Stimulated activated CD4-positive, alpha-beta T cell treated with anti-CD3 and anti-CD28 coated beads, Interleukin-4, amount 100 ng/mL, for 24 hours (primary cell): ENCODE measurements at regions not wholly inside any gene's neighbourhood (a gene's known extent, or its start where the extent isn't known, plus 50 kb on each side); places are given as distances from the start of the nearest gene placed in this dataset.

Source experiments
- DNase-seq: peaks from one replicate; pipeline ENCODE4 v3.0.0-alpha.2; 2020

DNA sequence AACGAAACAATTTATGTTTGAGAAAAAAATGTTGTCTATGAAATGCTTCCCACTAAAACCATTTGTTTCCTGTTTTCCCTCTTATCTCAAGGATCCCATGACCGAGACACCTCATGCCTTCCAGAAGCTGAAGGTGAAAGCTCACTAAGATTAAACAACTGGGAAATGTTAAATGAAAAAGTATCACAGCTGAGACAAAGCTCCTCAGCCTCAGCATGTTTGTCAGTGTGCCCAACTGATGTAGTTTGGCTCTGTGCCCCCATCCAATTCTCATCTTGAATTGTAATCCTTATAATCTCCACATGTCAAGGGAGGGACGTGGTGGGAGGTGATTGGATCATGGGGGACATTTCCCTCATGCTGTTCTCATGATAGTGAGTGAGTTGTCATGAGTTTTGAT, 327.3 kb downstream of the HTR7 start:
- DNase-seq, result no peak

DNA sequence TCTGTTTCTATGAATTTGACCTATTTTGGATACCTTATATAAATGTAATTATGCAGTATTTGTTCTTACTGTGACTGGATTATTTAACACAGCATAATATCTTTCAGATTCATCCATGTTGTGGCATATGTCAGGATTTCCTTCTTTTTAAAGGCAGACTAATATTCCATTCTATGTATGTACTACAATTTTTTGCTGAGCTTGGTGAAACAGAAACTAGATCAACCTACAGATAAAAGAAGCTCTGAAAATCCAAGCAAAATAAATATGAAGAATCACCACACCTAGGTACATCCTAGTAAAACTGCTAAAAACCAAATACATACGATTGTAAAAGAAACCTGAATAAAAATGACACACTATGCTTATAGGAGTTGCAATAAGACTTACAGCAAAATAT, 300.5 kb downstream of the HTR7 start:
- no peak for DNase-seq

- no peak for DNase-seq
Observed at GRCh38 chr10:90560331-90560730, 297.5 kb downstream of the HTR7 start.

GRCh38 chr10:90561666-90562065, 296.2 kb downstream of the HTR7 start:
- no peak for DNase-seq

GRCh38 chr10:90571481-90572258, 286.2 kb downstream of the HTR7 start:
- no peak for DNase-seq

GRCh38 chr10:90575125-90575524, 282.7 kb downstream of the HTR7 start:
- DNase-seq, result no peak

DNA sequence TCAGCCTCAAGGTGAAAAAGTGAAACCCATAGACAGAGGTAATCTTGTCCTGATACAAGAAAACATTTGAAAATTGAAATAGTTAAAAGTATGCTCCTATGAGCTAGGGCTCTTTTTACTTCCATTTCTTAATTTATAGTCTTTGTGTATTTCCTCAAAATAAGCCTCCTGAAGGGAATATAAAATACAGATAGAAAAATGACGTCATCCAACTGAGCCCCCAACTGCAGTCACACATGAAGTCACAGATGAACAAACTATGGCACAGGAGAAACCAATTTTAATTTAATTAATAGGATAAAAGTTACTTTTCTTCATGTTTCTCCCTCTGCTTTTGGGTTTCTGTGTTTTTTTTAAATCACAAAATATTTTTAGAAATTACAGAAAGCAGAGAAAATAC, 280.3 kb downstream of the HTR7 start:
- DNase-seq, result no peak

GRCh38 chr10:90579602-90580242, 278.1 kb downstream of the HTR7 start:
- DNase-seq, result no peak

DNA sequence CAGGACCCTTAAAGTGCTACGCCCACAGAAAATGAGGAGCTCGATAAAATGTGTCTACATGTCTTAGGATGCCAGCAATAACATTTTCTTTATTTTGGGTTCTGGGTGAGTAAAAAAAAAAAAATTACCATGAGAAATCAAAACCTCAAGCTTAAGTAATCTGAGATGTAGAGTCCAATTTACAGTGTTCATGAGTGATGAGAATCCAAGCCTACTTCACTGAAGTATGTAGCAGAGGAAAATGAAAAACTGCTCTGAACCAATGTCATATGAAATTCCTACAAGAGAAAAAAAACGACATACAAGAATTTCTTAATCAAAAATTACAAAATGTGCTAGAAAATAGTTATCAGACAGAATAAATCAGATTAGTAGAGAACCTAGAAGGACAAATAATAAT, 274.4 kb downstream of the HTR7 start:
- no peak for DNase-seq

- DNase-seq, result no peak
Observed at GRCh38 chr10:90587081-90587491, 270.8 kb downstream of the HTR7 start.

DNA sequence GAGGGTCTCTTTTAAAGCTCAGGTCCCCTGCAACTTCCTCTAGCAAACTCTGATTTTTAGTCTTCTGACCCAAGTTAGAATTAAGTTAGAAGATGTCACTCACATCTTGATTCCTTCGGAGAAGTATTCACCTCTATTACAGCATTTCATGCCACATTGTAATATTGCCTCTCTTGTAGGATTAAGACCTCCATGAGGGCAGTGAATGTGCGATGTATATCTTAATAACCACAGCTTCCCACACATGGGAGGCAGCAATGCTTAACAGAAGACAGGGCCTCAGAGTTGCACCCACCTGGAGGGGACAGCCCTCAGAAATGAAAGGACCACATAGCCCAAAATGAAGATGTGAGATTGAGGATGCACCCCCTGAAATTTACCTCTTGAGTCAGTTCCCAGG, 270.3 kb downstream of the HTR7 start:
- DNase-seq, result no peak

DNA sequence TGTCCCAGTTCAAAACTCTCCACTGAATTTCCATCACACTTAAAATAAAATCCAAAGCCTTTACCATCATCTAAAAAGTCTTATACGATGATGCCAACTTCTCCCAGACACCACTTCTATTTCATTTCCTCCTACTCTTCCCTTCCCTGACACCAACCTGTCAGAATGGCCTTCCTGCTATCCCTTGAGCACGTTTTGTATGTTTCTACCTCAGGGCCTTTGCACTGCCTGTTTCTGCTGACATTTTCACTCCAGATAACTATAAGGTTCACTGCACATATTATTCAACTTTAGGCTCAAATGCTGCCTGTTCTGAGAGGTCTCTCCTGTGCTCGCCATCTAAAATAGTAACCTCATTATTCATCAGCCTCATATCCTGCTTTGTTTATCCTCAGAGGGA, 269.6 kb downstream of the HTR7 start:
- no peak for DNase-seq

GRCh38 chr10:90589825-90590224, 268.0 kb downstream of the HTR7 start:
- DNase-seq, result no peak

- DNase-seq, result no peak
Observed at GRCh38 chr10:90591629-90592028, 266.2 kb downstream of the HTR7 start.

DNA sequence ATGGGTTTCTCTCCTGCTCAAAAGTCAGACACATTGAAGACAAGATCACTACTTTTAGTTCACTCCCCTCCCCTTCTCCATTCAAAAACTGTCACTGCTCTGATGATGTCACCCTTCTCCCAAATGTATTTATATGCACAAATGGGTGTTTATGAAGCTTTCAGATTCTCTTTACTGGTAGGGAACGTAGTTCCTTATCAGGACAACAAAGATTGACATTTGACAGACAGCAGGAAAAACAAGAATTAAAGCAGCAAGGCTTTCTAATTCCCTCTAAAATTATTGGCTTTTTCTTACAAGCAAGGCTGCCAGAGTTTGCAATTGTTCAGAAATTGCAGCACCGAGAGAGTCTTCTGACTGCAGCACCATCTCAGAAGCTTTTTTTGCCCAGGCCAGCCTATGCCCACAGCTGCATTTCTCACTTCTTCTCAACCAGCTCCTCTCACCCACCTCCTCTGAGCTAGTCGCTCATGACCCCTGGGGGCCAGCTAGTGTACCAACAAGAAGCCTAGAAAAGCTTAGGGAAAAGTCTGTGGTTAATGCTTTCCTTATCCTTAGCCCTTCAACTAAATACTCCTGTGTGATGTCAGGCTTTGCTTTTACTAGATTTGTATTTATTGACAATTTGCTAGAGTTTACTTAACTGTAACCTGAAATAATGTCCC, 265.1 kb downstream of the HTR7 start:
- peak; percentile 4 for DNase-seq

DNA sequence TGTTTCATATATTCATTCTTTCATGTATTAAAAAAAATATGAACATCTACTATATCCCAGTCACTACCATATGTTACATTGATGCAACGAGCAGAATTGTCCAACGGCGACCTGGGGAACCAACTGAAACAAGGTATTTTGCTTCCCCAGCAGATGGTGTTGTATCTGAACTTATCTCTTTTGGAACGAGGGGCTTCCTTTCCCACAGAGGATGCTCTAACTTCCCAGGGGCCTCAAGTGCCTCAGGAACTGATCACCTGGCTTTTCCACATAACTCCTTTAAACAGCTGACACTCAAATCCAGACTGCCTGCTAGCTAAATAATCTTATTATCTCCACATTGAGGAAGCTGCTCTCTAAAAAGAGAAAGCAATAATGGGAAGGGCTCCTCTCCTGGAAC, 259.3 kb downstream of the HTR7 start:
- DNase-seq, result no peak

DNA sequence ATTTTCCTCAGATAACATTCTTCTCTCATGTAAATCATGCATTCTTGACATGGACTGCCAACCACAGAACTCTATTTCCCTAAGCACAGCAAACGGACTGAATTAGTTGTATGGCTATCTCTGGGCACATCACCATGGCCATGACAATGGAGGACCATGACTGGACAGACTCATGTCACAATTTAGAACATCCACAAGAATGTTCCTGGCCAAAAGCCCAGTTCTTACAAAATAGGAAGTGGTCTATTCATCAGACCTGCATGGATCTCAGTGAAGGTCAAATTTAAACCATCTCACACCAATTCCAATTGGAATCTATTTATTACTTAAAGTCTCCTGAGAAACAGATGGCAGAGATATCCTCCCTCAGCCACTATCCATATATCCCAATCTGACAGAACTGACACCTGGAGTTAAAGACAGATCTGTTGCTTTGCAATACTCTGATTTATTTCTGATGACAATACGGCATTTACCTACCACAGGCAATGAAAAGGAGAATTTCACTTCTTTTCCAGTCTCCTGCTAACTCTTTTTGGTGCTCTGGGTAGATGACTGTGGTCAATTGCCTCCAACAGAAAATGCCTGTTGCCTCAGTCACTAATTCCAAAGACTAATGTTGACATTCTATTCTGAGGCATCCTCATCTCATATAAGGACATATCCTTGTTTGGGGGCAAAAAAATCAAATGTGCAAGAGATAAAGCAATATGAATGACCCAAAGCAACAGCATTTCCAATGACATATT, 254.8 kb downstream of the HTR7 start:
- no peak for DNase-seq

- no peak for DNase-seq
Observed at GRCh38 chr10:90604636-90605035, 253.2 kb downstream of the HTR7 start.

- no peak for DNase-seq
Observed at GRCh38 chr10:90605506-90605905, 252.3 kb downstream of the HTR7 start.

DNA sequence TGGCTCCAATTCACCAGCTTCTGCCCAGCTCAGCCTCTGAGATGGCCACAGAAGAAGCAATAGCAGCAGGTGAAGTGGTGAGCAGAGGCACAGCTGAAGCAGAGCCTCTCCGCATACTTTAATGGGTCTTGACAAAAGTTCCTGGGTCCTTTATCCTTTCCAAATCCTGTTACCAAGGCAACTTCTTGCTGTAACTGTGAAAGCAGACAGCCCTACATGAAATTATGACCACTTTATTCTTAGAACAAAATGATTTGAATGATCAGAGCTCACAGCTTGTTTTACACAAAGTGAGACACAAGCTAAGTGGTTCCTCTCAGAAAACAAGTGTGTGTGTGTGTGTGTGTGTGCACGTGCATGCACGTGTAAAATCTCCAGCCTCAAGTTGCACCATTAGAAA, 245.6 kb downstream of the HTR7 start:
- DNase-seq, result no peak

GRCh38 chr10:90614631-90615030, 243.2 kb downstream of the HTR7 start:
- DNase-seq, result no peak

GRCh38 chr10:90621577-90621976, 236.3 kb downstream of the HTR7 start:
- DNase-seq, result no peak

- no peak for DNase-seq
Observed at GRCh38 chr10:90635111-90635765, 222.6 kb downstream of the HTR7 start.
